Fibroblast of lung (primary cell): ENCODE measurements at regions not wholly inside any gene's neighbourhood (a gene's known extent, or its start where the extent isn't known, plus 50 kb on each side); places are given as distances from the start of the nearest gene placed in this dataset.

Experiments used
- CTCF ChIP-seq, 2 donors: IDR thresholded peaks in 1 of 2; conservative IDR thresholded peaks in 1 of 2; 1 replicate in 1 of 2; 2 replicates in 1 of 2; pipeline ENCODE4 v1.5.1; 2011 to 2012; ENCODE audit warnings: low read length in 2 of 2, control low read depth in 1 of 2, inconsistent platforms in 1 of 2, low read depth in 1 of 2, mild to moderate bottlenecking in 1 of 2
- EZH2 ChIP-seq: IDR thresholded peaks from 2 replicates; pipeline ENCODE4 v1.5.1; 2012; ENCODE audit warnings: low read length, control low read depth, mild to moderate bottlenecking; ENCODE audit errors: missing control alignments

- no peak for TF ChIP-seq CTCF (conservative IDR thresholded peaks at IDR 0.05 in 1 of 2, IDR thresholded peaks at IDR 0.05 in 1 of 2; ENCODE audit: low read depth in 1 of 2, low read length in 2 of 2)
- no peak for TF ChIP-seq EZH2
Measured at GRCh38 chr5:38742821-38743220, 103.0 kb upstream of the OSMR start.
